ENCODE measurements at regions not wholly inside any gene's neighbourhood (a gene's known extent, or its start where the extent isn't known, plus 50 kb on each side); places are given as distances from the start of the nearest gene placed in this dataset.
"Not testable (repeated sequence)": the region's sequence is repeated elsewhere in the genome, so short reads cannot be mapped to it uniquely, and the experiment has no call there.

DNA sequence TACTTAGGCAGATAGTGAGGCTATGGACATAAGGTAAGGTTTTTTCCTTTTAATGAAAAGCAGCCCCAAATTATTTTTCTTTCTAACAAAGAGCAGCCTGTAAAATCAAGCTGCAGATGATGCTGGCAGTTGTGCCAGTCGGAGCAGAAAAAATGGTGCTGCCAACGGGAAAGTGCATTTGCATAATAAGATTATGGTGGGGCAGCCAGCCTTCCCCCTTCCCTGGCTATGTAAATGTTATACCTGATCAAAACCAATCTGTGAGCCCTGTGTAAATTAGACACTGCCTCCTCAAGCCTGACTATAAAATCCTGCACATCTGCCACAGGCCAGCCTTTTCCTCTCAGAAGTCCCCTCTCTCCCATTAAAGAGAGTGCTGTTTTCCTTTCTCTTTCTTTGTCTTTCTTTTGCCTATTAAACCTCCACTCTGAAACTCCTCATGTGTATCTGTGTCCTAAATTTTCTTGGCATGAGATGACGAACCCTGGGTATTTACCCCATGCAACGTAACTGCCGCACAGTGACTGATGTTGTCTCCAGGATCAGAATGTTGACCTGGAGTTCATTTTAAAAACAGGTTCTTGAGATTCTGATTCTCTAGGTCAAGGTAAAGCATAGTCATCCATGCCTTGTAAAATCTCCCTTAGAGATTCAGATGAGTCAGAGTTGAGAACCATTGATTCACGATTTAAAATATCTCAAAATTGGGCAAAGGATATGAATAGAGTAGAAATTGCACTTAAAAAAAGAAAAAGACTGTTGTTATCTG is 167.3 kb upstream of the C1GALT1 start:
- H3K4me3 ChIP-seq (ENCODE audit: low read depth, low read length): no peak overlapping the region
- in situ Hi-C loops (cut with HindIII; ENCODE audit: low sequenced_read_pairs): no loop called here
- TF ChIP-seq, protein P1, sequence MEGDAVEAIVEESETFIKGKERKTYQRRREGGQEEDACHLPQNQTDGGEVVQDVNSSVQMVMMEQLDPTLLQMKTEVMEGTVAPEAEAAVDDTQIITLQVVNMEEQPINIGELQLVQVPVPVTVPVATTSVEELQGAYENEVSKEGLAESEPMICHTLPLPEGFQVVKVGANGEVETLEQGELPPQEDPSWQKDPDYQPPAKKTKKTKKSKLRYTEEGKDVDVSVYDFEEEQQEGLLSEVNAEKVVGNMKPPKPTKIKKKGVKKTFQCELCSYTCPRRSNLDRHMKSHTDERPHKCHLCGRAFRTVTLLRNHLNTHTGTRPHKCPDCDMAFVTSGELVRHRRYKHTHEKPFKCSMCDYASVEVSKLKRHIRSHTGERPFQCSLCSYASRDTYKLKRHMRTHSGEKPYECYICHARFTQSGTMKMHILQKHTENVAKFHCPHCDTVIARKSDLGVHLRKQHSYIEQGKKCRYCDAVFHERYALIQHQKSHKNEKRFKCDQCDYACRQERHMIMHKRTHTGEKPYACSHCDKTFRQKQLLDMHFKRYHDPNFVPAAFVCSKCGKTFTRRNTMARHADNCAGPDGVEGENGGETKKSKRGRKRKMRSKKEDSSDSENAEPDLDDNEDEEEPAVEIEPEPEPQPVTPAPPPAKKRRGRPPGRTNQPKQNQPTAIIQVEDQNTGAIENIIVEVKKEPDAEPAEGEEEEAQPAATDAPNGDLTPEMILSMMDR (IDR thresholded peaks at IDR 0.05; ENCODE audit: low read depth, low read length): no peak
- no peak for DNase-seq (ENCODE audit: low read depth, low spot score)

DNA sequence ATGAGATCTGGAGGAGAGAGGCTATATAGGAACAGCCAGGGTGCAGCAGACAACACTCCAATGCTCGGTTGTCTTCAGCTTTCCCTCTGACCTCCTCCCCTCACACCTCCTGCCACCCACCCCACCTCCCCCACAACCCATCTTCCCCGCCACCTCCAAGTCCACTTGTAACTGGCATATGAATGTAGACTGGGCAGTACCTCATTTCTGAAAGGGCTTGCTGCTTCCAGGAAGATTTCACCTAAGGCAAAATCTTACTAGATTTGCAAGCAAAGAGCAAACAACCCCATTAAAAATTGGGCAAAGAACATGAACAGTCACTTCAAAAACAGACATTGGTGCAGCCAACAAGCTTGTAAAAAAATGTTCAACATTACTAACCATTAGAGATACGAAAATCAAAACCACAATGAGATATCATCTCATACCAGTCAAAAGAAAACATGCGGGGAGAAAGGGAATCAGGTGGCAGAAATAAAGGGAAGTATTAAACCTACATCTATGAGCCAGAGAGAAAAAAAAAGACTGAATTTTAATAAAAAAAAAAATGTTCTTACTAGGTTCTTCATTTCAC is 164.6 kb upstream of the C1GALT1 start:
- no peak overlapping the region for H3K4me3 ChIP-seq (ENCODE audit: low read depth, low read length)
- TF ChIP-seq, protein P1 (IDR thresholded peaks at IDR 0.05; ENCODE audit: low read depth, low read length): no peak
- in situ Hi-C loops (cut with HindIII; ENCODE audit: low sequenced_read_pairs): no loop called here
- DNase-seq (ENCODE audit: low read depth, low spot score): no peak

DNA sequence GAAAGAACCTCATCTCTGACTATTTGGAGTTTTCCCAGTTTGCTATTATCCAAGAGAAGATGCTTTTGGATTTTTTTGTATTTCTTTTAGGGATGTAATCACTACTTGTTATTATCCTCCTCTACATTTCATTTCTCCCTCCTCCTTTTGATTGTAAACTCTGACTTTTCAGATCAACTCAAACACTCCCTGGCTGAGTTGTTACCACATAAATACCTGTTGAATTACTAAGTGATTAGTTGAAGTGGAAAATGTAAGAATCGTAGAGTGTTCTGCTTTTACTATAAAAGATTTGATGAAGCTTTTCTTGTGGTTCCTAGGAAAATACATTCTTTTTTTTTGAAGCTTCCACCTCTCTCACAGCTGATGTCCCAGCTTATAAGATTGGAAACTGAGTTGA is 164.1 kb upstream of the C1GALT1 start:
- TF ChIP-seq, protein P1 (IDR thresholded peaks at IDR 0.05; ENCODE audit: low read depth, low read length): no peak

GRCh38 chr7:7032221-7032620 is 150.1 kb upstream of the C1GALT1 start:
- TF ChIP-seq, protein P1 (IDR thresholded peaks at IDR 0.05; ENCODE audit: low read depth, low read length): no peak
- DNase-seq (ENCODE audit: low read depth, low spot score): no peak
- in situ Hi-C loops (cut with HindIII; ENCODE audit: low sequenced_read_pairs): no loop called here
- H3K4me3 ChIP-seq (ENCODE audit: low read depth, low read length): no peak overlapping the region

More for the DNA sequence above, 164.1 kb upstream of the C1GALT1 start:
- in situ Hi-C loops (cut with HindIII; ENCODE audit: low sequenced_read_pairs): no loop called here
- DNase-seq (ENCODE audit: low read depth, low spot score): no peak
- H3K4me3 ChIP-seq (ENCODE audit: low read depth, low read length): no peak overlapping the region

DNA sequence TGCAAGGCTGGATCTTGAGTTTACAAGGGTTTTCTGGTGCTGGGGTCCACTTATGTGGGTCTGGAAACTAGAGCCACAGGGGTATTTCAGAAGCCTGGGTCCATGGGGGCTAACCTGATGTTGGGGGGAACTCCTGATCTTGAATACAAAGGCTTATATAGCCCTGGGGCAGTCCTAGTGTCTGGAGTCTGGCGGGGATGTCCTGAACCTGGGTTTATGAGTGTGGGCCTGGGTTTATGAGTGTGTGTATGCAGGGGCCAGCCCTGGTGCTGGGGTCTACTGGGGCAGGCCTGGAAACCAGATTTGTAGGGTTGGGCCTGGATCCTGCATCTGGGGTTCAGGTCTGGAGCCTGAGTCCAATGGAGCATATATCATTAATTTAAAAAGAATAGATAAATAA is 146.5 kb upstream of the C1GALT1 start:
- in situ Hi-C loops (cut with HindIII; ENCODE audit: low sequenced_read_pairs): no loop called here
- TF ChIP-seq, protein P1 (IDR thresholded peaks at IDR 0.05; ENCODE audit: low read depth, low read length): no peak
- no peak for DNase-seq (ENCODE audit: low read depth, low spot score)
- no peak overlapping the region for H3K4me3 ChIP-seq (ENCODE audit: low read depth, low read length)

DNA sequence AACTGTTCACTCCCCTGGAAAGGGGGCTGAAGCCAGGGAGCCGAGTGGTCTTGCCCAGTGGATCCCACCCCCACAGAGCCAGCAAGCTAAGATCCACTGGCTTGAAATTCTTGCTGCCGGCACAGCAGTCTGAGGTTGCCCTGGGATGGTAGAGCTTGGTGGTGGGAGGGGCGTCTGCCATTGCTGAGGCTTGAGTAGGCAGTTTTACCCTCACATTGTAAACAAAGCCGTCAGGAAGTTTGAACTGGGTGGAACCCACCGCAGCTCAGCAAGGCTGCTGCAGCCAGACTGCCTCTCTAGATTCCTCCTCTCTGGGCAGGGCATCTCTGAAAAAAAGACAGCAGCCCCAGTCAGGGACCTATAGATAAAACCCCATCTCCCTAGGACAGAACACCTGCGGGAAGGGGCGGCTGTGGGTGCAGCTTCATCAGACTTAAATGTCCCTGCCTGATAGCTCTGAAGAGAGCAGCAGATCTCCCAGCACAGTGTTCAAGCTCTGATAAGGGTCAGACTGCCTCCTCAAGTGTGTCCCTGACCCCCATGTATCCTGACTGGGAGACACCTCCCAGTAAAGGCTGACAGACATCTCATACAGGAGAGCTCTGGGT is 140.0 kb upstream of the C1GALT1 start:
- in situ Hi-C loops (cut with HindIII; ENCODE audit: low sequenced_read_pairs); H3K4me3 ChIP-seq (ENCODE audit: low read depth, low read length); DNase-seq (ENCODE audit: low read depth, low spot score): not testable (repeated sequence)

DNA sequence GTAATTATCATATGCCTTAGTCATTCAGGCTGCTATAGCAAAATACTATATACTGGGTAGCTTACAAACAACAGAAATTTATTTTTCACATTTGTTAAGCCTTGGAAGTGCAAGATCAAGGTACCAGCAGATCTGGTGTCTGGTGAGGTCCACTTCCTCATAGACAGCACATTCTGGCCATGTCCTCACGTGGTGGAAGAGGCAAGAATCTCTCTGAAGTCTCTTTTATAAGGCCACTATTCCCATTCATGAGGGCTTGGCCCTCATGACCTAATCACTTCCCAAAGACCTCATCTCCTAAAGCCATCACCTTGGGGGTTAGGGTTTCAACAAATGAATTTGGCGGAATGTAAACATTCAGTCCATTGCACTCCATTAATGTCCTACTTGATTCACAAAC is 137.5 kb upstream of the C1GALT1 start:
- in situ Hi-C loops (cut with HindIII; ENCODE audit: low sequenced_read_pairs): no loop called here
- TF ChIP-seq, protein P1 (IDR thresholded peaks at IDR 0.05; ENCODE audit: low read depth, low read length): no peak
- DNase-seq (ENCODE audit: low read depth, low spot score): no peak
- H3K4me3 ChIP-seq (ENCODE audit: low read depth, low read length): no peak overlapping the region
